ENCODE measurements at regions not wholly inside any gene's neighbourhood (a gene's known extent, or its start where the extent isn't known, plus 50 kb on each side); places are given as distances from the start of the nearest gene placed in this dataset.

DNA sequence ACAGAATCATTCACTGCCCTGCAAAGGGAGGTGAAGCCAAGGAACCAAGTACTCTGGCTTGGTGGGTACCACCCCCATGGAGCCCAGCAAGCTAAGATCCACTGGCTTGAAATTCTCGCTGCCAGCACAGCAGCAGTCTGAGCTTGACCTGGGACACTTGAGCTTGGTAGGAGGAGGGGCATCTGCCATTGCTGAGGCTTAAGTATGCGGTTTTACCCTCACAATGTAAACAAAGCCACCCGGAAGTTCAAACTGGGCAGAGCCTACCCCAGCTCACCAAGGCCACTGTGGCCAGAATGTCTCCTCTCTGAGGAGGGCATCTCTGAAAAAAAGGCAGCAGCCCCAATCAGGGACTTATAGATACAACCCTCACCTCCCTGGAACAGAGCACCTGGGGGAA is 1050.0 kb upstream of the GHITM start:
- Histone ChIP-seq H3K4me2 (replicated peaks; ENCODE audit: extremely low read depth, low read length, poor library complexity, severe bottlenecking) (no peak overlapping the region), H3K4me3 (replicated peaks in 1 of 3; ENCODE audit: low read depth in 2 of 3, low read length in 3 of 3) (no peak overlapping the region), H3K36me3 (replicated peaks in 1 of 2; ENCODE audit: control insufficient read depth in 1 of 2, insufficient read depth in 2 of 2, low read length in 2 of 2) (no peaks in the 10 kb centered on the region), H3K27ac (ENCODE audit: low read depth in 1 of 2, low read length in 2 of 2) (no peak overlapping the region), H3K27me3 (ENCODE audit: control insufficient read depth in 2 of 2, insufficient read depth in 2 of 2, low read length in 2 of 2) (no peaks in the 10 kb centered on the region), H3K9me3 (replicated peaks in 1 of 2; ENCODE audit: control insufficient read depth in 1 of 2, insufficient read depth in 1 of 2, low read length in 2 of 2) (peaks cover 0 to 8% of the 10 kb centered on the region in 2 donors), H3K4me1 (ENCODE audit: control insufficient read depth in 1 of 2, insufficient read depth in 2 of 2, low read length in 2 of 2) (no peaks in the 10 kb centered on the region), H3K79me2 (ENCODE audit: insufficient read depth, low read length) (no peaks in the 10 kb centered on the region), H4K20me1 (ENCODE audit: insufficient read depth, low read length) (no peaks in the 10 kb centered on the region), H3K9ac (ENCODE audit: insufficient read depth, low read length, poor library complexity, severe bottlenecking) (no peak overlapping the region), H2AFZ (ENCODE audit: insufficient read depth, low read depth, low read length, poor library complexity, severe bottlenecking) (no peak overlapping the region)
- Mint-ChIP-seq H3K36me3 (no peaks in the 10 kb centered on the region), H3K4me1 (no peaks in the 10 kb centered on the region), H3K9me3 (peaks cover 2 to 9% (median 7%) of the 10 kb centered on the region in 7 donors), H3K27ac (no peak overlapping the region), H3K4me3 (no peak overlapping the region), H3K27me3 (ENCODE audit: low read depth in 3 of 3) (no peaks in the 10 kb centered on the region)
- intact Hi-C loops (cut with micrococcal nuclease) = no loop called here
- TF ChIP-seq, protein P1, sequence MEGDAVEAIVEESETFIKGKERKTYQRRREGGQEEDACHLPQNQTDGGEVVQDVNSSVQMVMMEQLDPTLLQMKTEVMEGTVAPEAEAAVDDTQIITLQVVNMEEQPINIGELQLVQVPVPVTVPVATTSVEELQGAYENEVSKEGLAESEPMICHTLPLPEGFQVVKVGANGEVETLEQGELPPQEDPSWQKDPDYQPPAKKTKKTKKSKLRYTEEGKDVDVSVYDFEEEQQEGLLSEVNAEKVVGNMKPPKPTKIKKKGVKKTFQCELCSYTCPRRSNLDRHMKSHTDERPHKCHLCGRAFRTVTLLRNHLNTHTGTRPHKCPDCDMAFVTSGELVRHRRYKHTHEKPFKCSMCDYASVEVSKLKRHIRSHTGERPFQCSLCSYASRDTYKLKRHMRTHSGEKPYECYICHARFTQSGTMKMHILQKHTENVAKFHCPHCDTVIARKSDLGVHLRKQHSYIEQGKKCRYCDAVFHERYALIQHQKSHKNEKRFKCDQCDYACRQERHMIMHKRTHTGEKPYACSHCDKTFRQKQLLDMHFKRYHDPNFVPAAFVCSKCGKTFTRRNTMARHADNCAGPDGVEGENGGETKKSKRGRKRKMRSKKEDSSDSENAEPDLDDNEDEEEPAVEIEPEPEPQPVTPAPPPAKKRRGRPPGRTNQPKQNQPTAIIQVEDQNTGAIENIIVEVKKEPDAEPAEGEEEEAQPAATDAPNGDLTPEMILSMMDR (IDR thresholded peaks at IDR 0.05) = no peak
- no CpG with 5 or more reads among the region's 3 CpGs for WGBS (ENCODE audit: insufficient coverage)
- no peak for DNase-seq

DNA sequence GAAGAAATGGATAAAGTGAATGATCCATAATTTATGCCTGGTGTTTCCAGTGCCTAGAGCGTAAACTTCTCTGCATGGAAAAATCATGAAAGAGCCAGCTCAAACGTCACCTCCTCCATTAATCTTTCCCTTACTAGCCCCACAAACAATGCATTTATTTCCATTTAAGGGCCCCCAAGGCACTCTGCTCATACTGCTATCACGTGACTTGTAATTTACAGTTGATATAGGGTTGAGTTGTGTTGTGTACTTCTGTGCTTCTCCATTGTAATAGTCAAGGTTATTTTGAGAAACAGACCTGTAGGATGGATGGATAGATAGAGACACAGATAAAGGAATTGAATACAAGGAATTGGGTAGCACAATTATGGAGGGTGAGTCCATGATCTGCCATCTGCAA is 1034.7 kb upstream of the GHITM start:
- TF ChIP-seq, protein P1 (IDR thresholded peaks at IDR 0.05) = no peak
- Mint-ChIP-seq H3K27me3 (ENCODE audit: low read depth in 3 of 3) (no peaks in the 10 kb centered on the region), H3K9me3 (peaks cover 6 to 16% (median 8%) of the 10 kb centered on the region in 7 donors), H3K27ac (no peak overlapping the region), H3K4me3 (no peak overlapping the region), H3K4me1 (no peaks in the 10 kb centered on the region), H3K36me3 (no peaks in the 10 kb centered on the region)
- no peaks in the 10 kb centered on the region for H3K79me2 ChIP-seq (ENCODE audit: insufficient read depth, low read length)
- no peaks in the 10 kb centered on the region for H3K36me3 ChIP-seq (replicated peaks in 1 of 2; ENCODE audit: control insufficient read depth in 1 of 2, insufficient read depth in 2 of 2, low read length in 2 of 2)
- WGBS (ENCODE audit: insufficient coverage) = 50% methylated on average over 1 of the region's 3 CpGs
- H3K4me2 ChIP-seq (replicated peaks; ENCODE audit: extremely low read depth, low read length, poor library complexity, severe bottlenecking) = no peak overlapping the region
- no peaks in the 10 kb centered on the region for H4K20me1 ChIP-seq (ENCODE audit: insufficient read depth, low read length)
- H3K27ac ChIP-seq (ENCODE audit: low read depth in 1 of 2, low read length in 2 of 2) = no peak overlapping the region
- DNase-seq = no peak
- no peak overlapping the region for H2AFZ ChIP-seq (ENCODE audit: insufficient read depth, low read depth, low read length, poor library complexity, severe bottlenecking)
- no peaks in the 10 kb centered on the region for H3K27me3 ChIP-seq (ENCODE audit: control insufficient read depth in 2 of 2, insufficient read depth in 2 of 2, low read length in 2 of 2)
- intact Hi-C loops (cut with micrococcal nuclease) = no loop called here
- H3K4me1 ChIP-seq (ENCODE audit: control insufficient read depth in 1 of 2, insufficient read depth in 2 of 2, low read length in 2 of 2) = no peaks in the 10 kb centered on the region
- H3K9ac ChIP-seq (ENCODE audit: insufficient read depth, low read length, poor library complexity, severe bottlenecking) = no peak overlapping the region
- no peak overlapping the region for H3K4me3 ChIP-seq (replicated peaks in 1 of 3; ENCODE audit: low read depth in 2 of 3, low read length in 3 of 3)
- H3K9me3 ChIP-seq (replicated peaks in 1 of 2; ENCODE audit: control insufficient read depth in 1 of 2, insufficient read depth in 1 of 2, low read length in 2 of 2) = peaks cover 15 to 16% of the 10 kb centered on the region in 2 donors

Data from CD14-positive monocyte (primary cell).